Mesendoderm (in vitro differentiated cells): ENCODE measurements at regions not wholly inside any gene's neighbourhood (a gene's known extent, or its start where the extent isn't known, plus 50 kb on each side); places are given as distances from the start of the nearest gene placed in this dataset.

Experiments
- DNase-seq: peaks from one replicate; pipeline ENCODE4 v3.0.0; 2013
- H2AK5ac ChIP-seq: 2 replicates; pipeline ENCODE4 v1.6.1; 2013; ENCODE audit warnings: low read length, inconsistent platforms
- H2BK120ac ChIP-seq: 2 replicates; pipeline ENCODE4 v1.6.1; 2013; ENCODE audit warnings: low read depth, mild to moderate bottlenecking, low read length, moderate library complexity, mixed read lengths
- H2BK15ac ChIP-seq: replicated peaks from 2 replicates; pipeline ENCODE4 v1.6.1; 2013; ENCODE audit warnings: low read depth, mild to moderate bottlenecking, moderate library complexity
- H2BK5ac ChIP-seq: 2 replicates; pipeline ENCODE4 v1.6.1; 2013; ENCODE audit warnings: low read length, inconsistent platforms
- H3K18ac ChIP-seq: 2 replicates; pipeline ENCODE4 v1.6.1; 2013; ENCODE audit warnings: mild to moderate bottlenecking, low read length, mixed read lengths
- H3K23ac ChIP-seq: one replicate; pipeline ENCODE4 v1.6.1; 2013; ENCODE audit warnings: low read length
- H3K27ac ChIP-seq: 2 replicates; pipeline ENCODE4 v1.5.1; 2013; ENCODE audit warnings: low read depth, mild to moderate bottlenecking, inconsistent platforms, low read length, moderate library complexity
- H3K27me3 ChIP-seq: 2 replicates; pipeline ENCODE4 v1.6.1; 2013; ENCODE audit warnings: low read length, control low read depth, mild to moderate bottlenecking, inconsistent platforms; ENCODE audit not compliant: insufficient read depth, poor library complexity
- H3K36me3 ChIP-seq: 2 replicates; pipeline ENCODE4 v1.6.1; 2013; ENCODE audit warnings: low read length, inconsistent platforms; ENCODE audit not compliant: control insufficient read depth, insufficient read depth
- H3K4ac ChIP-seq: one replicate; pipeline ENCODE4 v1.6.1; 2013; ENCODE audit warnings: low read depth, mild to moderate bottlenecking, low read length, moderate library complexity
- H3K4me1 ChIP-seq: 2 replicates; pipeline ENCODE4 v1.6.1; 2013; ENCODE audit warnings: low read depth, low read length, inconsistent platforms; ENCODE audit not compliant: control insufficient read depth
- H3K4me2 ChIP-seq: 2 replicates; pipeline ENCODE4 v1.6.1; 2013; ENCODE audit warnings: low read length
- H3K4me3 ChIP-seq: 2 replicates; pipeline ENCODE4 v1.5.1; 2013; ENCODE audit warnings: mild to moderate bottlenecking, low read length
- H3K56ac ChIP-seq: one replicate; pipeline ENCODE4 v1.6.1; 2013; ENCODE audit warnings: low read length
- H3K79me1 ChIP-seq: 2 replicates; pipeline ENCODE4 v1.6.1; 2013; ENCODE audit warnings: low read length, inconsistent platforms
- H3K79me2 ChIP-seq: 2 replicates; pipeline ENCODE4 v1.6.1; 2013; ENCODE audit warnings: mild to moderate bottlenecking, low read length; ENCODE audit not compliant: control insufficient read depth, insufficient read depth
- H3K9ac ChIP-seq: 2 replicates; pipeline ENCODE4 v1.6.1; 2013; ENCODE audit warnings: low read length, inconsistent platforms
- H4K5ac ChIP-seq: one replicate; pipeline ENCODE4 v1.6.1; 2013; ENCODE audit warnings: low read length
- H4K8ac ChIP-seq: one replicate; pipeline ENCODE4 v1.6.1; 2013; ENCODE audit warnings: low read depth, mild to moderate bottlenecking, control low read depth, low read length, moderate library complexity
- WGBS: extraction: QIAGEN DNeasy Blood & Tissue Kit; methylation state at CpG from one replicate; pipeline ENCODE4 v1.1.7; 2013; ENCODE audit warnings: low lambda C conversion rate, missing lambda C conversion rate; ENCODE audit not compliant: insufficient coverage; ENCODE audit errors: extremely low coverage; 5-methylcytosine and 5-hydroxymethylcytosine counted together

- Histone ChIP-seq H3K18ac (no peak overlapping the region), H3K79me2 (no peaks in the 10 kb centered on the region), H4K8ac (no peak overlapping the region), H4K5ac (no peak overlapping the region), H2BK120ac (no peak overlapping the region), H3K36me3 (no peaks in the 10 kb centered on the region), H3K4me3 (no peak overlapping the region), H2BK15ac (no peak overlapping the region), H3K4ac (no peak overlapping the region), H3K79me1 (no peaks in the 10 kb centered on the region), H2BK5ac (no peak overlapping the region), H2AK5ac (no peak overlapping the region), H3K4me2 (no peak overlapping the region), H3K4me1 (no peaks in the 10 kb centered on the region), H3K27ac (no peak overlapping the region), H3K9ac (no peak overlapping the region), H3K56ac (no peak overlapping the region), H3K27me3 (no peaks in the 10 kb centered on the region), H3K23ac (no peak overlapping the region)
- WGBS: no CpG with 5 or more reads among the region's 9 CpGs
- DNase-seq: no peak
Measured at GRCh38 chr19:30744741-30745475, 372.7 kb downstream of the ZNF536 start.

- no peak overlapping the region for H3K9ac ChIP-seq
- no peak overlapping the region for H3K4me3 ChIP-seq
- H2BK5ac ChIP-seq: no peak overlapping the region
- no peak overlapping the region for H3K23ac ChIP-seq
- no peaks in the 10 kb centered on the region for H3K79me1 ChIP-seq
- no peak overlapping the region for H2BK15ac ChIP-seq
- no CpG with 5 or more reads among the region's 5 CpGs for WGBS
- H3K4me1 ChIP-seq: no peaks in the 10 kb centered on the region
- no peak overlapping the region for H2BK120ac ChIP-seq
- no peak overlapping the region for H2AK5ac ChIP-seq
- no peak overlapping the region for H4K5ac ChIP-seq
- H3K18ac ChIP-seq: no peak overlapping the region
- H3K4ac ChIP-seq: no peak overlapping the region
- no peak overlapping the region for H3K56ac ChIP-seq
- DNase-seq: no peak
- H3K4me2 ChIP-seq: no peak overlapping the region
- no peaks in the 10 kb centered on the region for H3K27me3 ChIP-seq
- no peaks in the 10 kb centered on the region for H3K36me3 ChIP-seq
- H3K27ac ChIP-seq: no peak overlapping the region
- no peak overlapping the region for H4K8ac ChIP-seq
- H3K79me2 ChIP-seq: no peaks in the 10 kb centered on the region
Measured at GRCh38 chr19:30743702-30744101, 371.5 kb downstream of the ZNF536 start.

GRCh38 chr19:30743011-30743410, 370.8 kb downstream of the ZNF536 start:
- no peaks in the 10 kb centered on the region for H3K79me1 ChIP-seq
- H3K18ac ChIP-seq: no peak overlapping the region
- H3K79me2 ChIP-seq: no peaks in the 10 kb centered on the region
- no peaks in the 10 kb centered on the region for H3K4me1 ChIP-seq
- no peak overlapping the region for H3K9ac ChIP-seq
- H4K5ac ChIP-seq: no peak overlapping the region
- H3K27me3 ChIP-seq: no peaks in the 10 kb centered on the region
- no peak for DNase-seq
- no peak overlapping the region for H2AK5ac ChIP-seq
- H2BK15ac ChIP-seq: no peak overlapping the region
- no peak overlapping the region for H3K4ac ChIP-seq
- no peak overlapping the region for H4K8ac ChIP-seq
- no peak overlapping the region for H2BK120ac ChIP-seq
- no CpG with 5 or more reads among the region's 10 CpGs for WGBS
- H3K36me3 ChIP-seq: no peaks in the 10 kb centered on the region
- no peak overlapping the region for H3K4me2 ChIP-seq
- H3K4me3 ChIP-seq: no peak overlapping the region
- H3K23ac ChIP-seq: no peak overlapping the region
- H3K27ac ChIP-seq: no peak overlapping the region
- H3K56ac ChIP-seq: no peak overlapping the region
- H2BK5ac ChIP-seq: no peak overlapping the region

GRCh38 chr19:30742406-30742938, 370.3 kb downstream of the ZNF536 start:
- H3K27ac ChIP-seq: no peak overlapping the region
- H4K5ac ChIP-seq: no peak overlapping the region
- WGBS: no CpG with 5 or more reads among the region's 12 CpGs
- no peaks in the 10 kb centered on the region for H3K79me2 ChIP-seq
- H3K9ac ChIP-seq: no peak overlapping the region
- no peak overlapping the region for H3K4me2 ChIP-seq
- no peak overlapping the region for H2BK15ac ChIP-seq
- no peaks in the 10 kb centered on the region for H3K79me1 ChIP-seq
- H3K23ac ChIP-seq: no peak overlapping the region
- H3K4ac ChIP-seq: no peak overlapping the region
- no peak overlapping the region for H2AK5ac ChIP-seq
- no peak for DNase-seq
- no peaks in the 10 kb centered on the region for H3K27me3 ChIP-seq
- no peak overlapping the region for H3K4me3 ChIP-seq
- no peak overlapping the region for H2BK5ac ChIP-seq
- no peaks in the 10 kb centered on the region for H3K36me3 ChIP-seq
- H4K8ac ChIP-seq: no peak overlapping the region
- no peaks in the 10 kb centered on the region for H3K4me1 ChIP-seq
- no peak overlapping the region for H2BK120ac ChIP-seq
- H3K18ac ChIP-seq: no peak overlapping the region
- no peak overlapping the region for H3K56ac ChIP-seq

GRCh38 chr19:30741566-30741965, 369.4 kb downstream of the ZNF536 start:
- Histone ChIP-seq H3K4me3 (no peak overlapping the region), H3K56ac (no peak overlapping the region), H3K27me3 (no peaks in the 10 kb centered on the region), H3K18ac (no peak overlapping the region), H3K36me3 (no peaks in the 10 kb centered on the region), H3K4ac (no peak overlapping the region), H3K23ac (no peak overlapping the region), H2AK5ac (no peak overlapping the region), H3K4me1 (peaks cover 3% of the 10 kb centered on the region), H2BK120ac (no peak overlapping the region), H3K27ac (no peak overlapping the region), H3K9ac (no peak overlapping the region), H2BK5ac (no peak overlapping the region), H3K79me1 (no peaks in the 10 kb centered on the region), H2BK15ac (no peak overlapping the region), H4K5ac (no peak overlapping the region), H4K8ac (no peak overlapping the region), H3K79me2 (no peaks in the 10 kb centered on the region), H3K4me2 (no peak overlapping the region)
- WGBS: no CpG with 5 or more reads among the region's 2 CpGs
- no peak for DNase-seq

GRCh38 chr19:30739394-30739793, 367.2 kb downstream of the ZNF536 start:
- Histone ChIP-seq H3K18ac (no peak overlapping the region), H3K79me1 (no peaks in the 10 kb centered on the region), H3K4me2 (no peak overlapping the region), H2BK120ac (no peak overlapping the region), H2BK5ac (no peak overlapping the region), H2AK5ac (no peak overlapping the region), H3K4me1 (peaks cover 6% of the 10 kb centered on the region), H3K27ac (no peak overlapping the region), H3K4me3 (no peak overlapping the region), H3K27me3 (no peaks in the 10 kb centered on the region), H4K5ac (no peak overlapping the region), H3K79me2 (no peaks in the 10 kb centered on the region), H2BK15ac (no peak overlapping the region), H3K36me3 (no peaks in the 10 kb centered on the region), H4K8ac (no peak overlapping the region), H3K23ac (no peak overlapping the region), H3K4ac (no peak overlapping the region), H3K9ac (no peak overlapping the region), H3K56ac (no peak overlapping the region)
- no CpG with 5 or more reads among the region's 5 CpGs for WGBS
- no peak for DNase-seq
